ENCODE measurements at regions not wholly inside any gene's neighbourhood (a gene's known extent, or its start where the extent isn't known, plus 50 kb on each side); places are given as distances from the start of the nearest gene placed in this dataset.

GRCh38 chr6:105850261-105851112 is 235.6 kb upstream of the PRDM1 start:
- peak overlapping the region; percentile 56 for H3K27ac Mint-ChIP-seq
- no peaks in the 10 kb centered on the region for H3K36me3 Mint-ChIP-seq (ENCODE audit: low read depth)
- H3K4me1 Mint-ChIP-seq (ENCODE audit: low read depth), result peaks cover 20% of the 10 kb centered on the region
- H3K27me3 Mint-ChIP-seq, result peaks cover 3% of the 10 kb centered on the region
- no peaks in the 10 kb centered on the region for H3K9me3 Mint-ChIP-seq
- H3K4me3 Mint-ChIP-seq, result no peak overlapping the region
- intact Hi-C loops (cut with micrococcal nuclease), result no loop called here

- peak overlapping the region; percentile 56 for H3K27ac Mint-ChIP-seq
- no peak overlapping the region for H3K4me3 Mint-ChIP-seq
- H3K4me1 Mint-ChIP-seq (ENCODE audit: low read depth), result peaks cover 20% of the 10 kb centered on the region
- H3K36me3 Mint-ChIP-seq (ENCODE audit: low read depth), result no peaks in the 10 kb centered on the region
- H3K9me3 Mint-ChIP-seq, result no peaks in the 10 kb centered on the region
- intact Hi-C loops (cut with micrococcal nuclease), result no loop called here
- peaks cover 3% of the 10 kb centered on the region for H3K27me3 Mint-ChIP-seq
Observed at GRCh38 chr6:105849746-105850145, 236.4 kb upstream of the PRDM1 start.

GRCh38 chr6:105847433-105847832 is 238.7 kb upstream of the PRDM1 start:
- intact Hi-C loops (cut with micrococcal nuclease), result no loop called here
- H3K27me3 Mint-ChIP-seq, result peaks cover 3% of the 10 kb centered on the region

GRCh38 chr6:105844275-105844883 is 241.8 kb upstream of the PRDM1 start:
- Mint-ChIP-seq H3K36me3 (ENCODE audit: low read depth) (no peaks in the 10 kb centered on the region), H3K27ac (no peak overlapping the region), H3K4me3 (no peak overlapping the region), H3K9me3 (no peaks in the 10 kb centered on the region), H3K27me3 (peaks cover 3% of the 10 kb centered on the region), H3K4me1 (ENCODE audit: low read depth) (peaks cover 25% of the 10 kb centered on the region)
- intact Hi-C loops (cut with micrococcal nuclease), result no loop called here

More at GRCh38 chr6:105847433-105847832, 238.7 kb upstream of the PRDM1 start:
- Mint-ChIP-seq H3K27ac (no peak overlapping the region), H3K9me3 (no peaks in the 10 kb centered on the region), H3K36me3 (ENCODE audit: low read depth) (no peaks in the 10 kb centered on the region), H3K4me3 (no peak overlapping the region), H3K4me1 (ENCODE audit: low read depth) (peaks cover 37% of the 10 kb centered on the region)

- Mint-ChIP-seq H3K4me1 (ENCODE audit: low read depth) (peaks cover 32% of the 10 kb centered on the region), H3K36me3 (ENCODE audit: low read depth) (no peaks in the 10 kb centered on the region), H3K27me3 (no peaks in the 10 kb centered on the region), H3K9me3 (no peaks in the 10 kb centered on the region), H3K4me3 (no peak overlapping the region), H3K27ac (no peak overlapping the region)
- intact Hi-C loops (cut with micrococcal nuclease), result no loop called here
Observed at GRCh38 chr6:105839266-105839665, 246.9 kb upstream of the PRDM1 start.

- Mint-ChIP-seq H3K9me3 (no peaks in the 10 kb centered on the region), H3K4me1 (ENCODE audit: low read depth) (peaks cover 32% of the 10 kb centered on the region), H3K36me3 (ENCODE audit: low read depth) (no peaks in the 10 kb centered on the region), H3K27ac (peak overlapping the region; percentile 25), H3K4me3 (no peak overlapping the region), H3K27me3 (no peaks in the 10 kb centered on the region)
- intact Hi-C loops (cut with micrococcal nuclease), result no loop called here
Observed at GRCh38 chr6:105838171-105838570, 248.0 kb upstream of the PRDM1 start.

GRCh38 chr6:105836889-105837288 is 249.2 kb upstream of the PRDM1 start:
- Mint-ChIP-seq H3K27ac (no peak overlapping the region), H3K9me3 (no peaks in the 10 kb centered on the region), H3K27me3 (no peaks in the 10 kb centered on the region), H3K4me1 (ENCODE audit: low read depth) (peaks cover 35% of the 10 kb centered on the region), H3K36me3 (ENCODE audit: low read depth) (no peaks in the 10 kb centered on the region), H3K4me3 (no peak overlapping the region)
- intact Hi-C loops (cut with micrococcal nuclease), result no loop called here

GRCh38 chr6:105836379-105836778 is 249.8 kb upstream of the PRDM1 start:
- no peaks in the 10 kb centered on the region for H3K36me3 Mint-ChIP-seq (ENCODE audit: low read depth)
- intact Hi-C loops (cut with micrococcal nuclease), result no loop called here
- no peaks in the 10 kb centered on the region for H3K9me3 Mint-ChIP-seq
- H3K27ac Mint-ChIP-seq, result no peak overlapping the region
- peaks cover 40% of the 10 kb centered on the region for H3K4me1 Mint-ChIP-seq (ENCODE audit: low read depth)
- H3K4me3 Mint-ChIP-seq, result no peak overlapping the region
- no peaks in the 10 kb centered on the region for H3K27me3 Mint-ChIP-seq

GRCh38 chr6:105835373-105835772 is 250.8 kb upstream of the PRDM1 start:
- Mint-ChIP-seq H3K4me1 (ENCODE audit: low read depth) (peaks cover 38% of the 10 kb centered on the region), H3K9me3 (no peaks in the 10 kb centered on the region), H3K4me3 (no peak overlapping the region), H3K27ac (peak overlapping the region; percentile 80), H3K36me3 (ENCODE audit: low read depth) (no peaks in the 10 kb centered on the region), H3K27me3 (no peaks in the 10 kb centered on the region)
- intact Hi-C loops (cut with micrococcal nuclease), result no loop called here

GRCh38 chr6:105833959-105834947 is 251.9 kb upstream of the PRDM1 start:
- Mint-ChIP-seq H3K36me3 (ENCODE audit: low read depth) (no peaks in the 10 kb centered on the region), H3K4me1 (ENCODE audit: low read depth) (peaks cover 36% of the 10 kb centered on the region), H3K9me3 (no peaks in the 10 kb centered on the region), H3K27me3 (no peaks in the 10 kb centered on the region), H3K27ac (peak overlapping the region; percentile 80), H3K4me3 (no peak overlapping the region)
- intact Hi-C loops (cut with micrococcal nuclease), result loop anchor here (5.0 kb wide), 2 partner anchors 33 to 42 kb away; no protein-coding TSS in a partner anchor

- no peaks in the 10 kb centered on the region for H3K27me3 Mint-ChIP-seq
- intact Hi-C loops (cut with micrococcal nuclease), result loop anchor here (5.0 kb wide), 2 partner anchors 35 to 40 kb away; no protein-coding TSS in a partner anchor
- no peaks in the 10 kb centered on the region for H3K9me3 Mint-ChIP-seq
- peak overlapping the region; percentile 88 for H3K27ac Mint-ChIP-seq
- H3K4me3 Mint-ChIP-seq, result peak overlapping the region; percentile 44
- H3K4me1 Mint-ChIP-seq (ENCODE audit: low read depth), result peaks cover 36% of the 10 kb centered on the region
- no peaks in the 10 kb centered on the region for H3K36me3 Mint-ChIP-seq (ENCODE audit: low read depth)
Observed at GRCh38 chr6:105832313-105832761, 253.8 kb upstream of the PRDM1 start.

- Mint-ChIP-seq H3K9me3 (no peaks in the 10 kb centered on the region), H3K27me3 (no peaks in the 10 kb centered on the region), H3K4me1 (ENCODE audit: low read depth) (peaks cover 32% of the 10 kb centered on the region), H3K4me3 (no peak overlapping the region), H3K27ac (peak overlapping the region; percentile 88), H3K36me3 (ENCODE audit: low read depth) (no peaks in the 10 kb centered on the region)
- intact Hi-C loops (cut with micrococcal nuclease), result loop anchor here (5.0 kb wide), 2 partner anchors 36 to 39 kb away; no protein-coding TSS in a partner anchor
Observed at GRCh38 chr6:105831311-105832097, 254.6 kb upstream of the PRDM1 start.

GRCh38 chr6:105825210-105825609 is 260.9 kb upstream of the PRDM1 start:
- intact Hi-C loops (cut with micrococcal nuclease), result no loop called here
- peak overlapping the region; percentile 31 for H3K27ac Mint-ChIP-seq
- H3K27me3 Mint-ChIP-seq, result no peaks in the 10 kb centered on the region
- H3K4me3 Mint-ChIP-seq, result no peak overlapping the region
- H3K9me3 Mint-ChIP-seq, result peaks cover 5% of the 10 kb centered on the region
- peaks cover 22% of the 10 kb centered on the region for H3K4me1 Mint-ChIP-seq (ENCODE audit: low read depth)
- no peaks in the 10 kb centered on the region for H3K36me3 Mint-ChIP-seq (ENCODE audit: low read depth)

Data from dendritic cell treated with granulocyte-macrophage colony-stimulating factor and Interleukin-4, amounts not matched to agents 40 ng/mL and 50 ng/mL, for 4 days (primary cell).